Right lobe of liver (tissue), 6 donors: ENCODE measurements at regions not wholly inside any gene's neighbourhood (a gene's known extent, or its start where the extent isn't known, plus 50 kb on each side); places are given as distances from the start of the nearest gene placed in this dataset.

Experiments used
- ATAC-seq, 4 donors: fragments of 200-7000 bp; cut with Tn5 transposase; one replicate each; pipeline ENCODE4 v1.9.1; 2020; ENCODE audit warnings: mild to moderate bottlenecking in 4 of 4, moderate library complexity in 4 of 4
- DNase-seq, 3 donors: peaks; one replicate each; pipeline ENCODE4 v3.0.0-alpha.2; 2020
- H3K27ac ChIP-seq, 3 donors: fragments of 200-600 bp; one replicate each; pipeline ENCODE4 v1.8.0; 2022
- H3K27me3 ChIP-seq, 2 donors: fragments of 200-600 bp; one replicate each; pipeline ENCODE4 v1.8.0; 2022
- H3K36me3 ChIP-seq, 4 donors: fragments of 200-600 bp; sonication (generic) in 1 of 4; one replicate each; pipeline versions ENCODE4 v1.5.1 to v1.8.0; 2017 to 2022; ENCODE audit warnings: control low read depth in 1 of 4
- H3K4me1 ChIP-seq, 4 donors: fragments of 200-600 bp; sonication (generic) in 1 of 4; one replicate each; pipeline versions ENCODE4 v1.5.1 to v1.8.0; 2017 to 2022; ENCODE audit warnings: control low read depth in 1 of 4
- H3K4me3 ChIP-seq, 3 donors: fragments of 200-600 bp; one replicate each; pipeline ENCODE4 v1.8.0; 2022
- H3K9me3 ChIP-seq, 4 donors: fragments of 200-600 bp; sonication (generic) in 1 of 4; one replicate each; pipeline versions ENCODE4 v1.5.1 to v1.8.0; 2017 to 2022; ENCODE audit warnings: control low read depth in 1 of 4
- CTCF ChIP-seq, 4 donors: fragments of 200-600 bp in 3 of 4; fragments of 450-650 bp in 1 of 4; IDR thresholded peaks; one replicate each; pipeline versions ENCODE4 v1.5.1 to v1.8.0; 2016 to 2022; ENCODE audit warnings: antibody characterized with exemption in 4 of 4, mild to moderate bottlenecking in 2 of 4
- POLR2A ChIP-seq: fragments of 450-650 bp; IDR thresholded peaks from one replicate; pipeline ENCODE4 v1.6.1; 2017; ENCODE audit warnings: antibody characterized with exemption, mild to moderate bottlenecking
- WGBS: methylation state at CpG from one replicate; pipeline ENCODE4 v1.1.6; 2018; ENCODE audit warnings: low coverage, low lambda C conversion rate; ENCODE audit not compliant: insufficient coverage; ENCODE audit errors: missing lambda C conversion rate; 5-methylcytosine and 5-hydroxymethylcytosine counted together
- intact Hi-C, 2 donors: fragments of 100-400 bp; cut with DNase I; formaldehyde crosslinking; loops; one replicate each; pipeline versions ENCODE4 v1.11.2 to v1.14.1; 2022
- donor health status: DM: no; HTN: yes; CAD: no.
- donor health status: DM: no; HTN: no; CAD: no.
- donor health status: DM: no; HTN: no; CAD: no.
- donor health status: DM: no; HTN: yes; CAD: no.
- donor health status: DM: no; HTN: yes; CAD: no.

DNA sequence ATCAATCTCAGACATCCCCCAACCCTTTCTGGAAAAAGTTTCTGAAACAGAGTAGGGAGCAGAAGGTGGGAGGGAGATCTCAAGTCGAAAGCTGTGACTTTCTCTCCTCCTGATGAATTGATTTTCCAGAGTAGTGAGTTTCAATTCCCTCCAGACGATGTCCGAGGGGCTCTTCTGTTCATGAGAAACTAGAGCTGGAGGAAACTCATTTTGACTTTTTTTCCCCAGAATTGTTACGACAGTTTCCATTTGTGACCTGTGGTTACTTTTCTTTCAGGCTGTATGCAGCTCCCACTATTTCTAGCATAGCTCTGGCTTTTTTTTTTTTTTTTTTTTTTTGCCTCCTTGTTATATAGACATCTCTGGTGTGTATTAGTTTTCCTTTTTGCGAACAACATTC lies 422.1 kb upstream of the SALL1 start:
- Histone ChIP-seq H3K27ac (no peak overlapping the region), H3K36me3 (no peaks in the 10 kb centered on the region), H3K9me3 (no peaks in the 10 kb centered on the region), H3K4me1 (no peaks in the 10 kb centered on the region), H3K4me3 (no peak overlapping the region), H3K27me3 (no peaks in the 10 kb centered on the region)
- intact Hi-C loops = no loop called here
- WGBS = 62% methylated on average over 5 of the region's 5 CpGs
- DNase-seq (no peak), ATAC-seq (no peak)
- no peak for TF ChIP-seq POLR2A
- no peak for TF ChIP-seq CTCF (IDR thresholded peaks at IDR 0.05)

DNA sequence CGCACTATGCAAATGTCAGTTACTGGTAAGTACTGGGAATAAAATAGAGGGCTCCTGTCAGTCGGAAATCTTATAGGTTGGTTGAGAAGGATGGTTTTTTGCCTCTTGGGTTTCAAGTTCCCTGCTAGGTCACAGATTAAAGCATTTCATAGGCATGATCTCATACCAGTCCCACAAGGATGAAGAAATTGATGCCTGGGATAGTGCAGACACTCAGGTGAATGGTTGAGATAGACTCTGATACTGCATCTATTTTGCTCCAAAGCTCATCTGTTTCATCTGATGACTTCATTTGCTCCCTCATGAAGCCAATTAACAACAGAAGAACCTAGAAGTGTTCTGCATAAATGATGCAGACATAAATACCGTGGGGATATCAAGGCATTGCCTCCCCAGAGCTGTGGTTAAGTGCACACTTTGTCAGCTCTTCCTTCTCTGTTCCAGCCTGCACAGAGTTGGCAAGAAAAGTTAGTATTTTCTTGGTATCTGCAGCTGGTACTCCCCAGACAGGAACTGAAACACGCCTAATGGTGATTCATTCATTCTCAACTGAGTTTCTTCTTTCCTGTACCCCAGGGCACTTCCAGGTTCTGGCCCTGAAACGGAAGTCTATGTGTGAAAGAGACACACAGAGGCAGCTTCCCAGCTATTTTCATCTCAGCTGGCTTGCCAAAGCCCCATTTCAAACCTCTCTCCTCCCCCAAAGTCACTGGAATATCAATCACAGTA lies 418.3 kb upstream of the SALL1 start:
- intact Hi-C loops = no loop called here

DNA sequence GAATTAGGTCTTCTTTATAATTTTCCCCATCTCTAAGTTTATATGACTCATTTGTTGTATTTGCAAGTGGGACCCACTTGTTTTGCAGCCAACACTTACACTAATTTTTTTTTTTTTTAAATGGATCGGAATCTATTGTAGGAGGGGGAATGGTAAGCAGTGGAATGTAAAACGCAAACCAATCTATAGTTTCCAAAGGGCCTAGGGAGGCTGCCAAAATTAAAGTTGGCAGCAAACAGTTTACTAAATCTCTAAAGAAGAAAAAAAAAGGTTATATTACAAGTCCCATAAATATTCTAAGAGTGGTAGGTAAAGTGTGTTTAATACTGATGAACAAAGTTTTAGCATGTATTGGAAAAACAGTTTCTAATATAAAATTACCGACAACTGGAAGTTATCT lies 416.8 kb upstream of the SALL1 start:
- no peak for TF ChIP-seq CTCF (IDR thresholded peaks at IDR 0.05)
- no peak for TF ChIP-seq POLR2A
- Histone ChIP-seq H3K9me3 (no peaks in the 10 kb centered on the region), H3K36me3 (no peaks in the 10 kb centered on the region), H3K27me3 (no peaks in the 10 kb centered on the region), H3K4me3 (no peak overlapping the region), H3K4me1 (no peaks in the 10 kb centered on the region), H3K27ac (no peak overlapping the region)
- 87% methylated on average over 3 of the region's 3 CpGs for WGBS
- no peak for ATAC-seq
- intact Hi-C loops = no loop called here
- no peak for DNase-seq

More for the DNA sequence above, 418.3 kb upstream of the SALL1 start:
- Histone ChIP-seq H3K9me3 (no peaks in the 10 kb centered on the region), H3K4me1 (no peaks in the 10 kb centered on the region), H3K27ac (no peak overlapping the region), H3K36me3 (no peaks in the 10 kb centered on the region), H3K4me3 (no peak overlapping the region), H3K27me3 (no peaks in the 10 kb centered on the region)
- ATAC-seq (peak in 3 of 4 donors; percentile 15 to 39 (median 19)), DNase-seq (no peak)
- TF ChIP-seq CTCF (IDR thresholded peaks at IDR 0.05) (no peak), POLR2A (no peak)
- 65% methylated on average over 5 of the region's 5 CpGs for WGBS

GRCh38 chr16:51565184-51565583 lies 414.1 kb upstream of the SALL1 start:
- intact Hi-C loops = no loop called here
- Histone ChIP-seq H3K9me3 (no peaks in the 10 kb centered on the region), H3K27ac (no peak overlapping the region), H3K4me1 (no peaks in the 10 kb centered on the region), H3K27me3 (no peaks in the 10 kb centered on the region), H3K36me3 (no peaks in the 10 kb centered on the region), H3K4me3 (no peak overlapping the region)
- ATAC-seq = no peak
- DNase-seq = no peak
- WGBS = 75% methylated on average over 4 of the region's 4 CpGs
- TF ChIP-seq POLR2A (no peak), CTCF (IDR thresholded peaks at IDR 0.05) (no peak)
